ENCODE measurements at regions not wholly inside any gene's neighbourhood (a gene's known extent, or its start where the extent isn't known, plus 50 kb on each side); places are given as distances from the start of the nearest gene placed in this dataset.

- H3K4me3 ChIP-seq (ENCODE audit: low read depth, low read length) = no peak overlapping the region
- no peaks in the 10 kb centered on the region for H3K36me3 ChIP-seq (ENCODE audit: control insufficient read depth, insufficient read depth, low read length)
- H3K9ac ChIP-seq (ENCODE audit: low read depth, low read length) = no peak overlapping the region
- H3K27me3 ChIP-seq (ENCODE audit: control insufficient read depth, insufficient read depth, low read length) = no peaks in the 10 kb centered on the region
- peaks cover 33% of the 10 kb centered on the region for H3K4me1 ChIP-seq (ENCODE audit: control insufficient read depth, insufficient read depth, low read length)
- H3K27ac ChIP-seq (ENCODE audit: low read depth, low read length) = no peak overlapping the region
- H3K9me3 ChIP-seq (ENCODE audit: control insufficient read depth, insufficient read depth, low read length) = no peaks in the 10 kb centered on the region
These were observed 175.9 kb downstream of the ZDHHC21 start for GRCh38 chr9:14517154-14517906.

DNA sequence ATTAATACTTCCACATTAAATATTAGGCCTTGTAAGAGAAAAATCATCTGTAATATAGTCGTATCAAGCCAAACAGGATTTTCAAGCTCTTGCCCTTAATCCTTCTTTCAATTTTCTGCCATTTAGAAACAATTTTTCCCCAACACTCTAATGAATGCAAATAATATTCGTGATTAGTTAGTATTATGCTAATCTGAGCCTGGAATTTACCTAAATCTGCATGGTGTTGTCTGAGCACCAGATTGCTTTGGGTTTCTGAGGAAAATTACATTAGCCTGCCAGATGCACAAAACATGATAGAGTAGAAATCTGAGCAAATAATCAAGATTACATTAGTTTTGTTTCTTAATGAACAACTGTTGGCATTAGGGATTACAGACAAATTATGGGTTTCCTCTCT, 176.6 kb downstream of the ZDHHC21 start:
- Histone ChIP-seq H3K4me1 (ENCODE audit: control insufficient read depth, insufficient read depth, low read length) (peaks cover 33% of the 10 kb centered on the region), H3K4me3 (ENCODE audit: low read depth, low read length) (no peak overlapping the region), H3K9me3 (ENCODE audit: control insufficient read depth, insufficient read depth, low read length) (no peaks in the 10 kb centered on the region), H3K36me3 (ENCODE audit: control insufficient read depth, insufficient read depth, low read length) (no peaks in the 10 kb centered on the region), H3K27ac (ENCODE audit: low read depth, low read length) (no peak overlapping the region), H3K27me3 (ENCODE audit: control insufficient read depth, insufficient read depth, low read length) (no peaks in the 10 kb centered on the region), H3K9ac (ENCODE audit: low read depth, low read length) (no peak overlapping the region)

GRCh38 chr9:14515571-14516198, 177.5 kb downstream of the ZDHHC21 start:
- Histone ChIP-seq H3K9ac (ENCODE audit: low read depth, low read length) (peak overlapping the region; percentile 31; the same call in 1 of the 2 replicates), H3K4me3 (ENCODE audit: low read depth, low read length) (no peak overlapping the region), H3K9me3 (ENCODE audit: control insufficient read depth, insufficient read depth, low read length) (no peaks in the 10 kb centered on the region), H3K27ac (ENCODE audit: low read depth, low read length) (peak overlapping the region; percentile 59), H3K4me1 (ENCODE audit: control insufficient read depth, insufficient read depth, low read length) (peaks cover 33% of the 10 kb centered on the region), H3K27me3 (ENCODE audit: control insufficient read depth, insufficient read depth, low read length) (no peaks in the 10 kb centered on the region), H3K36me3 (ENCODE audit: control insufficient read depth, insufficient read depth, low read length) (no peaks in the 10 kb centered on the region)

DNA sequence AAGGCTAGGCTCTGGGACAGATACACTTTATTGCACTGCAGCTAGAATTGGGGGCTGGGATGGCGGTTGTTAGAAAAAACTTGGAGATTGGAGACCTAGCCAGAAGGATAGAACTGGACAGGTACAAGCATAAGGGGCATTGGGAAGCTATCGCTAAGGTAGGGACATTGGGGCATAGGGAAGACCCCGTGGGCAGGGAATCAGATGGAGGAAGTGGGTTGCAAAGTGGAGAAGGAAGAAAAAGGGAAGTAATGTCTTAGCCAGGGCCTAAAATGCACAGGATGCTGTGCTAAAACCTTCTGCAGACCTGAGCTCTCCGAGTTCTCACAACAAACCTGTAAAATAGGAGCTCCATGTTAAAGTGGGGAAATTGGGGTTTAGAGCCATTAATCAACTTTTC, 178.2 kb downstream of the ZDHHC21 start:
- H3K9ac ChIP-seq (ENCODE audit: low read depth, low read length) = peak overlapping the region; percentile 31; the same call in 1 of the 2 replicates
- H3K36me3 ChIP-seq (ENCODE audit: control insufficient read depth, insufficient read depth, low read length) = no peaks in the 10 kb centered on the region
- peaks cover 33% of the 10 kb centered on the region for H3K4me1 ChIP-seq (ENCODE audit: control insufficient read depth, insufficient read depth, low read length)
- H3K9me3 ChIP-seq (ENCODE audit: control insufficient read depth, insufficient read depth, low read length) = no peaks in the 10 kb centered on the region
- no peak overlapping the region for H3K4me3 ChIP-seq (ENCODE audit: low read depth, low read length)
- no peaks in the 10 kb centered on the region for H3K27me3 ChIP-seq (ENCODE audit: control insufficient read depth, insufficient read depth, low read length)
- H3K27ac ChIP-seq (ENCODE audit: low read depth, low read length) = peak overlapping the region; percentile 59

DNA sequence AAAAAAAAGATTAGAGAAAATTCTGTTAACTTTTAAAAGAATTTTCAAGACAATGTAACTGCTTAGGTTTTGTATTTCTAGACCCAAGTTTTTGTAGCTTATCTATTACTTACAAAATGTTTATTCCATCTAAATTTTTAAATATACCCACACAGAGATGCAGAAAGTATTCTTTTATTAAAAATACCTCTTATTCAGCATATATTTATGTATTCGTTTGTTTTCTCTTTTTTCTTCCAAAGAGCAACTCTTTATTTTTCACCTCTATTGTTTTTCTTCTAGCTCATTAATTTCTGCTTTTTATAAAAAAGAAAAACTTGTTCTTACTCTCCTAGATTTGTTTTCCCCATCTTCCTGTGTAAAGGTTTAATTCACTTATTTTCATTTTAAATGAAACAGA, 180.3 kb downstream of the ZDHHC21 start:
- Histone ChIP-seq H3K9ac (ENCODE audit: low read depth, low read length) (no peak overlapping the region), H3K4me1 (ENCODE audit: control insufficient read depth, insufficient read depth, low read length) (peaks cover 31% of the 10 kb centered on the region), H3K27ac (ENCODE audit: low read depth, low read length) (no peak overlapping the region), H3K36me3 (ENCODE audit: control insufficient read depth, insufficient read depth, low read length) (no peaks in the 10 kb centered on the region), H3K4me3 (ENCODE audit: low read depth, low read length) (no peak overlapping the region), H3K27me3 (ENCODE audit: control insufficient read depth, insufficient read depth, low read length) (no peaks in the 10 kb centered on the region), H3K9me3 (ENCODE audit: control insufficient read depth, insufficient read depth, low read length) (no peaks in the 10 kb centered on the region)

DNA sequence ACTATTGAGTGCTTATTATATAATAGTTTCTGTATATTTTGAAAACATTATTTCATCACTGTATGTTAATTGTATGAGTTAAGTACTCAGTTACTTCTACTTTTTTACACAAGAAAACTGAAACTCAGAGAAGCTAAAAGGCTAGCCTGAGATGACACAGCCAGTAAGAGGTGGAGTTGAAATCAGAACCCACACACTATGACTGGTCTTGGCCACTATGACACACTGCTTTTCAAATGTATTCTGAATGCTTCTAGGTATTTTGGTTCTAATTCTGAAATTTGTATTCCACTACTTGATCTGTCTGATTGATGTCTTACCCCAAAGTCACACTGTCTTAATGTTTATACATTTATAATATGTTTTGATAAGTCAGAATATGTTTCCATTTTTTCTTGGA, 181.8 kb downstream of the ZDHHC21 start:
- Histone ChIP-seq H3K9ac (ENCODE audit: low read depth, low read length) (no peak overlapping the region), H3K27ac (ENCODE audit: low read depth, low read length) (no peak overlapping the region), H3K9me3 (ENCODE audit: control insufficient read depth, insufficient read depth, low read length) (no peaks in the 10 kb centered on the region), H3K27me3 (ENCODE audit: control insufficient read depth, insufficient read depth, low read length) (no peaks in the 10 kb centered on the region), H3K36me3 (ENCODE audit: control insufficient read depth, insufficient read depth, low read length) (no peaks in the 10 kb centered on the region), H3K4me3 (ENCODE audit: low read depth, low read length) (no peak overlapping the region), H3K4me1 (ENCODE audit: control insufficient read depth, insufficient read depth, low read length) (peaks cover 17% of the 10 kb centered on the region)

- Histone ChIP-seq H3K27ac (ENCODE audit: low read depth, low read length) (no peak overlapping the region), H3K4me1 (ENCODE audit: control insufficient read depth, insufficient read depth, low read length) (no peaks in the 10 kb centered on the region), H3K36me3 (ENCODE audit: control insufficient read depth, insufficient read depth, low read length) (no peaks in the 10 kb centered on the region), H3K27me3 (ENCODE audit: control insufficient read depth, insufficient read depth, low read length) (no peaks in the 10 kb centered on the region), H3K9me3 (ENCODE audit: control insufficient read depth, insufficient read depth, low read length) (no peaks in the 10 kb centered on the region), H3K9ac (ENCODE audit: low read depth, low read length) (no peak overlapping the region), H3K4me3 (ENCODE audit: low read depth, low read length) (no peak overlapping the region)
These were observed 184.3 kb downstream of the ZDHHC21 start for GRCh38 chr9:14508884-14509283.

DNA sequence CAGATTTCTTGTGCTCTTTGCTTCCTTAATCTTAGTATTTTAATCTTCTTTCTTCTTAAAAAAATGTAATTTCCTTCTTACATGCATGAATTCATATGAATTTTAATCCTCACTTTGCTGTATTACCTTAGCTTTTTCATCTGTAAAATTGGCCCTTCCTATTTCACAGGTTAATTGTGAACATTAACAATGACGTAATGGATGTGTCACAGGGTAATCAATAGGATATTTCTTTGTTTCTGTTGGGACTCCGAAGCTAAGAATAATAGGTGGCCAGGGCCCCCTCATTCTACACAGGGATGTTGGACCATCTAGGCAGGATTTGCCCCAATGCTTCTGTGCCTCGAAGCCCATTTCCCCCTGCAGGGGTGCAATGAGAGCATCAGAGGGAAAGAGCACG, 187.4 kb upstream of the NFIB start:
- H3K36me3 ChIP-seq (ENCODE audit: control insufficient read depth, insufficient read depth, low read length) = no peaks in the 10 kb centered on the region
- H3K9me3 ChIP-seq (ENCODE audit: control insufficient read depth, insufficient read depth, low read length) = no peaks in the 10 kb centered on the region
- H3K4me1 ChIP-seq (ENCODE audit: control insufficient read depth, insufficient read depth, low read length) = peaks cover 3% of the 10 kb centered on the region; the same call in 1 of the 2 replicates
- H3K9ac ChIP-seq (ENCODE audit: low read depth, low read length) = no peak overlapping the region
- H3K27ac ChIP-seq (ENCODE audit: low read depth, low read length) = no peak overlapping the region
- no peaks in the 10 kb centered on the region for H3K27me3 ChIP-seq (ENCODE audit: control insufficient read depth, insufficient read depth, low read length)
- H3K4me3 ChIP-seq (ENCODE audit: low read depth, low read length) = no peak overlapping the region

- no peaks in the 10 kb centered on the region for H3K27me3 ChIP-seq (ENCODE audit: control insufficient read depth, insufficient read depth, low read length)
- H3K4me3 ChIP-seq (ENCODE audit: low read depth, low read length) = no peak overlapping the region
These were observed 186.8 kb upstream of the NFIB start for GRCh38 chr9:14500705-14501104.

DNA sequence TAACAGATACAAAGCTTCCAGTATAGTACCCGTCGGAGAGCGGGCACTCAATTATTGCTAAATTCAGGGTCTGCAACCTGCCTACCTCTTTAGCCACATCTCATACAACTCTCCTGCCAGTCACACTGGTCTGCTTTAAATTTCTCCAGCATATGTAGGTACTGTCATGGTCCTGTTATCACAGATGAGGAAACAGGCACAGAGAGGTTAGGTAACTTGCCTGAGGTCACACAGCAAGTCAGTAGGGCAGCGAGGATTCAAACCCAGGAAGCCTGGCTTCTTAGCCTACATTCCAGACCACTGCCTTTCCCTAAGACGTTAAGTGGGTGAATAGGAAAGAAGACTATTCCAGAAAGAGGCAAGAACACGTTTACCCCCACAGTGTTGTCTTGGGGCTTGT, 186.0 kb upstream of the NFIB start:
- H3K4me3 ChIP-seq (ENCODE audit: low read depth, low read length) = no peak overlapping the region
- no peak overlapping the region for H3K9ac ChIP-seq (ENCODE audit: low read depth, low read length)
- H3K9me3 ChIP-seq (ENCODE audit: control insufficient read depth, insufficient read depth, low read length) = no peaks in the 10 kb centered on the region

More at GRCh38 chr9:14500705-14501104, 186.8 kb upstream of the NFIB start:
- Histone ChIP-seq H3K36me3 (ENCODE audit: control insufficient read depth, insufficient read depth, low read length) (no peaks in the 10 kb centered on the region), H3K4me1 (ENCODE audit: control insufficient read depth, insufficient read depth, low read length) (peaks cover 3% of the 10 kb centered on the region; the same call in 1 of the 2 replicates), H3K27ac (ENCODE audit: low read depth, low read length) (peak overlapping the region; percentile 8), H3K9me3 (ENCODE audit: control insufficient read depth, insufficient read depth, low read length) (no peaks in the 10 kb centered on the region), H3K9ac (ENCODE audit: low read depth, low read length) (no peak overlapping the region)

DNA sequence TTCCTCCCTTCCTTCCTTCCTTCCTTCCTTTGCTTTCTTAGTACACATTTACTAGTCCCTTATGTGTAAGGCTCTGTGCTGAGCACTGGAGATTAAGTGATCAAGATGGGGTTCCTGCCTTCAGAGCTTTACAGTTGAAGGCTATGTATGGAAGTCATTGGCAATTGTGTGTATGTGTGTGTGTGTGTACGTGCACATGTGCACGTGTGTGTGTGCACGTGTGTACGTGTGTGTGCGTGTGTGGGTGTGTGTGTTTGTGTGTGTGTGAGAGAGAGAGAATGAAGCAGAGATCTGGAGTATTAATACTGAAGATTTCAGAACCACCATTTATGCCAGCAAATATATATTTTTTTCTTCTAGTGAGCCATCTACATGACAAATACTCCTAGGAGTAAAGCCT, 184.9 kb upstream of the NFIB start:
- H3K4me3 ChIP-seq (ENCODE audit: low read depth, low read length) = no peak overlapping the region
- no peaks in the 10 kb centered on the region for H3K36me3 ChIP-seq (ENCODE audit: control insufficient read depth, insufficient read depth, low read length)
- no peaks in the 10 kb centered on the region for H3K27me3 ChIP-seq (ENCODE audit: control insufficient read depth, insufficient read depth, low read length)
- H3K27ac ChIP-seq (ENCODE audit: low read depth, low read length) = no peak overlapping the region
- no peaks in the 10 kb centered on the region for H3K9me3 ChIP-seq (ENCODE audit: control insufficient read depth, insufficient read depth, low read length)
- H3K4me1 ChIP-seq (ENCODE audit: control insufficient read depth, insufficient read depth, low read length) = peaks cover 3% of the 10 kb centered on the region; the same call in 1 of the 2 replicates
- no peak overlapping the region for H3K9ac ChIP-seq (ENCODE audit: low read depth, low read length)

More for the DNA sequence above, 186.0 kb upstream of the NFIB start:
- Histone ChIP-seq H3K27ac (ENCODE audit: low read depth, low read length) (no peak overlapping the region), H3K27me3 (ENCODE audit: control insufficient read depth, insufficient read depth, low read length) (no peaks in the 10 kb centered on the region), H3K36me3 (ENCODE audit: control insufficient read depth, insufficient read depth, low read length) (no peaks in the 10 kb centered on the region), H3K4me1 (ENCODE audit: control insufficient read depth, insufficient read depth, low read length) (peaks cover 3% of the 10 kb centered on the region; the same call in 1 of the 2 replicates)
